ENCODE measurements at regions not wholly inside any gene's neighbourhood (a gene's known extent, or its start where the extent isn't known, plus 50 kb on each side); places are given as distances from the start of the nearest gene placed in this dataset.

GRCh38 chr11:30789270-30789669, 203.1 kb upstream of the MPPED2 start:
- ChIA-PET CTCF (no interaction called here), POLR2A (no interaction called here)
- DNase-seq (ENCODE audit: low read depth, low spot score) = no peak
- Histone ChIP-seq H3K9me3 (ENCODE audit: control insufficient read depth, insufficient read depth, low read depth, low read length) (no peaks in the 10 kb centered on the region), H3K27ac (ENCODE audit: low read length) (no peak overlapping the region), H3K4me1 (ENCODE audit: control insufficient read depth, insufficient read depth, low read length) (no peaks in the 10 kb centered on the region), H3K36me3 (ENCODE audit: control insufficient read depth, insufficient read depth, low read length) (no peaks in the 10 kb centered on the region), H3K4me3 (ENCODE audit: low read depth in 2 of 2, low read length in 2 of 2) (no peak overlapping the region), H3K27me3 (ENCODE audit: control insufficient read depth, insufficient read depth, low read length) (no peaks in the 10 kb centered on the region)
- intact Hi-C loops (cut with micrococcal nuclease; ENCODE audit: unreplicated experiment) (no loop called here), in situ Hi-C loops (cut with HindIII; ENCODE audit: low pct_unique_long_range_greater_than_20kb, low sequenced_read_pairs) (no loop called here)
- no TSS peak for BruUV-seq (replicated peaks)
- ATAC-seq = no peak
- TF ChIP-seq TCF7L2 (IDR thresholded peaks at IDR 0.05; ENCODE audit: low read depth, low read length) = no peak
- TF ChIP-seq CTCF (IDR thresholded peaks at IDR 0.05) = no peak
- TF ChIP-seq SIN3A (IDR thresholded peaks at IDR 0.05; ENCODE audit: borderline replicate concordance, insufficient read depth, low read depth, low read length) = no peak
- no peak for TF ChIP-seq REST (IDR thresholded peaks at IDR 0.05; ENCODE audit: insufficient read depth in 1 of 2, low read depth in 2 of 2, low read length in 1 of 2)
- no peak for TF ChIP-seq POLR2AphosphoS5 (IDR thresholded peaks at IDR 0.05; ENCODE audit: low read depth, low read length)

GRCh38 chr11:30788849-30789248, 202.7 kb upstream of the MPPED2 start:
- CTCF ChIA-PET = no interaction called here

More at GRCh38 chr11:30788849-30789248, 202.7 kb upstream of the MPPED2 start:
- H3K27me3 ChIP-seq (ENCODE audit: control insufficient read depth, insufficient read depth, low read length) = no peaks in the 10 kb centered on the region
- H3K27ac ChIP-seq (ENCODE audit: low read length) = no peak overlapping the region
- no TSS peak for BruUV-seq (replicated peaks)
- in situ Hi-C loops (cut with HindIII; ENCODE audit: low pct_unique_long_range_greater_than_20kb, low sequenced_read_pairs) = no loop called here
- DNase-seq (ENCODE audit: low read depth, low spot score) (no peak), ATAC-seq (no peak)
- intact Hi-C loops (cut with micrococcal nuclease; ENCODE audit: unreplicated experiment) = no loop called here
- no peaks in the 10 kb centered on the region for H3K9me3 ChIP-seq (ENCODE audit: control insufficient read depth, insufficient read depth, low read depth, low read length)
- H3K36me3 ChIP-seq (ENCODE audit: control insufficient read depth, insufficient read depth, low read length) = no peaks in the 10 kb centered on the region
- POLR2A ChIA-PET = no interaction called here
- H3K4me3 ChIP-seq (ENCODE audit: low read depth in 2 of 2, low read length in 2 of 2) = no peak overlapping the region
- H3K4me1 ChIP-seq (ENCODE audit: control insufficient read depth, insufficient read depth, low read length) = no peaks in the 10 kb centered on the region
- TF ChIP-seq REST (IDR thresholded peaks at IDR 0.05; ENCODE audit: insufficient read depth in 1 of 2, low read depth in 2 of 2, low read length in 1 of 2) (no peak), SIN3A (IDR thresholded peaks at IDR 0.05; ENCODE audit: borderline replicate concordance, insufficient read depth, low read depth, low read length) (no peak), POLR2AphosphoS5 (IDR thresholded peaks at IDR 0.05; ENCODE audit: low read depth, low read length) (no peak), CTCF (IDR thresholded peaks at IDR 0.05) (no peak), TCF7L2 (IDR thresholded peaks at IDR 0.05; ENCODE audit: low read depth, low read length) (no peak)

Measured in Panc1 (cell line).